HG02840 (cell line): ENCODE measurements at regions not wholly inside any gene's neighbourhood (a gene's known extent, or its start where the extent isn't known, plus 50 kb on each side); places are given as distances from the start of the nearest gene placed in this dataset.
"Not testable (repeated sequence)": the region's sequence is repeated elsewhere in the genome, so short reads cannot be mapped to it uniquely, and the experiment has no call there.

Experiments used
- ATAC-seq: cut with Tn5 transposase; IDR thresholded peaks from one replicate; pipeline ENCODE4 v1.9.1; 2021; ENCODE audit warnings: mild to moderate bottlenecking, moderate library complexity, moderate number of reproducible peaks; ENCODE audit not compliant: unreplicated experiment, low FRiP score

GRCh38 chr5:67897980-67898379, 317.6 kb upstream of the PIK3R1 start:
- ATAC-seq = no peak

GRCh38 chr5:67897431-67897830, 318.1 kb upstream of the PIK3R1 start:
- no peak for ATAC-seq

- ATAC-seq = no peak
These were observed 318.6 kb upstream of the PIK3R1 start for GRCh38 chr5:67896930-67897313.

- no peak for ATAC-seq
These were observed 319.1 kb upstream of the PIK3R1 start for GRCh38 chr5:67896311-67896929.

- not testable (repeated sequence) for ATAC-seq
These were observed 325.7 kb upstream of the PIK3R1 start for GRCh38 chr5:67889870-67890269.

- no peak for ATAC-seq
These were observed 327.8 kb upstream of the PIK3R1 start for GRCh38 chr5:67887748-67888161.

GRCh38 chr5:67886761-67887160, 328.8 kb upstream of the PIK3R1 start:
- ATAC-seq = no peak

- no peak for ATAC-seq
These were observed 334.7 kb upstream of the PIK3R1 start for GRCh38 chr5:67880876-67881275.

- no peak for ATAC-seq
These were observed 335.1 kb upstream of the PIK3R1 start for GRCh38 chr5:67880511-67880805.

GRCh38 chr5:67879620-67880510, 335.7 kb upstream of the PIK3R1 start:
- no peak for ATAC-seq

- ATAC-seq = no peak
These were observed 336.6 kb upstream of the PIK3R1 start for GRCh38 chr5:67878933-67879332.

GRCh38 chr5:67876371-67876770, 339.2 kb upstream of the PIK3R1 start:
- no peak for ATAC-seq

GRCh38 chr5:67875601-67876000, 340.0 kb upstream of the PIK3R1 start:
- no peak for ATAC-seq

GRCh38 chr5:67873935-67874334, 341.6 kb upstream of the PIK3R1 start:
- no peak for ATAC-seq

GRCh38 chr5:67870662-67871061, 344.9 kb upstream of the PIK3R1 start:
- ATAC-seq = no peak

- not testable (repeated sequence) for ATAC-seq
These were observed 351.2 kb upstream of the PIK3R1 start for GRCh38 chr5:67864335-67864734.

GRCh38 chr5:67858471-67859031, 357.0 kb upstream of the PIK3R1 start:
- no peak for ATAC-seq

- no peak for ATAC-seq
These were observed 358.1 kb upstream of the PIK3R1 start for GRCh38 chr5:67857502-67857901.

- no peak for ATAC-seq
These were observed 360.0 kb upstream of the PIK3R1 start for GRCh38 chr5:67855523-67855922.

GRCh38 chr5:67850906-67851305, 364.6 kb upstream of the PIK3R1 start:
- not testable (repeated sequence) for ATAC-seq

- no peak for ATAC-seq
These were observed 370.6 kb upstream of the PIK3R1 start for GRCh38 chr5:67844924-67845323.

- no peak for ATAC-seq
These were observed 372.8 kb upstream of the PIK3R1 start for GRCh38 chr5:67842806-67843205.
